NCI-H2107 treated with DMSO at 0.1 percent for 48 hours (cell line): ENCODE measurements at regions not wholly inside any gene's neighbourhood (a gene's known extent, or its start where the extent isn't known, plus 50 kb on each side); places are given as distances from the start of the nearest gene placed in this dataset.
"Not testable (repeated sequence)": the region's sequence is repeated elsewhere in the genome, so short reads cannot be mapped to it uniquely, and the experiment has no call there.

Source experiments
- DNase-seq: peaks from one replicate; lab custom pipeline; 2025; ENCODE audit not compliant: unreplicated experiment; lab: John Stamatoyannopoulos, UW

- DNase-seq: not testable (repeated sequence)
These were observed 183.0 kb downstream of the HACE1 start for GRCh38 chr6:104676679-104677078.

DNA sequence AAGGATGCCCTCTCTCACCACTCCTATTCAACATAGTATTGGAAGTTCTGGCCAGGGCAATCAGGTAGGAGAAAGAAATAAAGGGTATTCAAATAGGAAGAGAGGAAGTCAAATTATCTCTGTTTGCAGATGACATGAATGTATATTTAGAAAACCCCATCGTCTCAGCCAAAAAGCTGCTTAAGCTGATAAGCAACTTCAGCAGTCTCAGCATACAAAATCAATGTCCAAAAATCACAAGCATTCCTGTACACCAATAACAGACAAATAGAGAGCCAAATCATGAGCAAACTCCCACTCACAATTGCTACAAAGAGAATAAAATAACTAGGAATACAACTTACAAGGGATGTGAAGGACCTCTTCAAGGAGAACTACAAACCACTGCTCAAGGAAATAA, 184.6 kb downstream of the HACE1 start:
- not testable (repeated sequence) for DNase-seq

DNA sequence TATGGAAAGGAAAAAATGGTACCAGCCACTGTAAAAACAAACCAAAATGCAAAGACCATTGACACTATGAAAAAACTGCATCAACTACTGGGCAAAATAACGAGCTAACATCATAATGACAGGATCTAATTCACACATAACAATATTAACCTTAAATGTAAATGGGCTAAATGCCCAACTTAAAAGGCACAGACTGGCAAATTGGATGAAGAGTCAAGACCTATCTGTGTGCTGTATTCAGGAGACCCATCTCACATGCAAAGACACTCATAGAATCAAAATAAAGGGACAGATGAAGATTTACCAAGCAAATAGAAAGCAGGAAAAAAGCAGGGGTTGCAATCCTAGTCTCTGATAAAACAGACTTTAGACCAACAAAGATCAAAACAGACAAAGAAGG, 186.6 kb downstream of the HACE1 start:
- DNase-seq: not testable (repeated sequence)

- not testable (repeated sequence) for DNase-seq
These were observed 188.2 kb downstream of the HACE1 start for GRCh38 chr6:104671591-104671891.

GRCh38 chr6:104670834-104671590, 188.7 kb downstream of the HACE1 start:
- not testable (repeated sequence) for DNase-seq

DNA sequence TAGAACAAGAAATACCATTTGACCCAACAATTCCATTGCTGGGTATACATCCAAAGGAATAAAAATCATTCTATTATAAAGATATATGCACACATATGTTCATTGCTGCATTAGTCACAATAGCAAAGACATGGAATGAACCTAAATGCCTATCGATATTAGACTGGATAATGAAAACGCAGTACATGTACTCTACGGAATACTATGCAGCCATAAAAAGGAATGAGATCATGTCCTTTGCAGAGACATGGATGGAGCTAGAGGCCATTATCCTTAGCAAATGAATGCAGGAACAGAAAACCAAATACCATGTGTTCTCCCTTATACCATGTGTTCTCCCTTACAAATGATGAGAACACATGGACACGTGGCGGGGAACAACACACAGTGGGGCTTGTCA, 190.2 kb downstream of the HACE1 start:
- no peak for DNase-seq

GRCh38 chr6:104656235-104656634, 203.5 kb downstream of the HACE1 start:
- no peak for DNase-seq

- DNase-seq: no peak
These were observed 205.9 kb downstream of the HACE1 start for GRCh38 chr6:104653781-104654180.

- no peak for DNase-seq
These were observed 211.4 kb downstream of the HACE1 start for GRCh38 chr6:104648347-104648746.

DNA sequence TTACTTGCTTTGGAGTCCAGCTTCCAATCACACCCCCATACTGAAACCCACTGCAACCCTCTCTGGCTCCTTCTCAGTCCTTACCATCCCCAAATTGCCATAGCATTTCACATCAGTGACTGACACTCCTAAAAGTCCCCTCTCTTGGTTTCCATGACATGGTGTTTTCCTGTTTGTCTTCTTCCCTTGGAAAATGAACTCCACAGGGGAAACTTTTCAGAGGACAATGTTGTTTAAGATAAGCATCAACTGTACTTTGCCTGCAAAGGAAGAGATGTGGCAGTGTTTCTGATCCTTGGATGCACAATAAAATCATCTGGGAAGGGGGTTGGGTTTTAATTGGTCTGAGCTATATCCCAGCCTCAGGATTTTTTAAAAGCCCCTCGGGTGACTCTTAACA, 214.9 kb downstream of the HACE1 start:
- no peak for DNase-seq

DNA sequence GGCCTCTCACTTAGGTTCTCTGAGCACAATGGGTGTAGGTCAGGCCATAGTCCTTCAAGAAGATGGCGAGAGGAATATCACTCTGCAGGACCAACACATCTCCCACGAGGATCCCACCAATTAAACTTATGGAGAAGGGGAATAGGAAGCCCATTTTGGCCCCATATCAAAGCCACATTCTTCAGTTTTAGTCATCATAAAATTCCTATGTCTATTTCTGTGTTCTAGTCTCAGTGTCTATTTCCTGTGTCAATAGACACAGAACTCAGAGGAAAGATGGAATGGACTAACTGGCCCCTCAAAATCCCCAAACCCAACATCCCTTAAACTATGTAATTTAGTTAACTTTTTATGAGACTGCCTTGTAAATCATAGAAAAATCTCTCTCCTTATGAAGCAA, 216.8 kb downstream of the HACE1 start:
- DNase-seq: no peak

DNA sequence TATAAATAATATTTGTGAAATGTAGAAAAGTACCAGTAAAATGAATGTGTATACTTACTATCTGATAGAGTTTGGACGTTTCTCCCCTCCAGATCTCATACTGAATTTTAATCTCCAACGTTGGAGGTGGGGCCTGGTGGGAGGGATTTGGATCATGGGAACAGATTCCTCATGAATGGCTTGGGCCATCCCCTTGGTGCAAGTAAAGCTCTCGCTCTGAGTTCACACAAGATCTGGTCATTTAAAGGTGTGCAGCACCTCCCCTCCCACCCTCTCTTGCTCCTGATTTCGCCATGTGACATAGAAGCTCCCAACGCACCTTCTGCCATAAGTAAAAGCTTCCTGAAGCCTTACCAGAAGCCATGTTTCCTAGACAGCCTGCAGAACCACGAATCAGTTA, 219.0 kb downstream of the HACE1 start:
- DNase-seq: no peak

- DNase-seq: no peak
These were observed 219.5 kb downstream of the HACE1 start for GRCh38 chr6:104640150-104640700.

- DNase-seq: no peak
These were observed 220.1 kb downstream of the HACE1 start for GRCh38 chr6:104639668-104640067.

GRCh38 chr6:104638841-104639290, 220.9 kb downstream of the HACE1 start:
- no peak for DNase-seq

- no peak for DNase-seq
These were observed 226.6 kb downstream of the HACE1 start for GRCh38 chr6:104633125-104633524.

DNA sequence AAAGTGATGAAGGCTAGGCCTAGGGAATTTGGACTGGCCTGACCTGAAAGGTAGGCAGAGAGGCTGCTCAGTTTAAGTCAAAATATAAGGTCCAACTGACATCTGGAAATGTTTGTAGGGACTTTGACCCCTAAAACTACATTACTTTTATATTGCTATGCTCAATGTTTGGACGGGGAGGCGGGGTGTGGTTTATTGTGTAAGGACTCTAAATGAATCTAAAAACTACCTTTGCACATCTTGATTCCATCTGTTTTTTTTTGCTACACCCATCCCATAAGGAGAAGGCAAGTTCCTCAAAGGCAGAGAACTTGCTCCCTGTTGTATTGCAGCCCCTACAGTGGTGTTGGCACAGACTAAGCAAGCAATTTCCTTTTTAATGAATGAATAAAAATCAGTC, 227.1 kb downstream of the HACE1 start:
- no peak for DNase-seq

DNA sequence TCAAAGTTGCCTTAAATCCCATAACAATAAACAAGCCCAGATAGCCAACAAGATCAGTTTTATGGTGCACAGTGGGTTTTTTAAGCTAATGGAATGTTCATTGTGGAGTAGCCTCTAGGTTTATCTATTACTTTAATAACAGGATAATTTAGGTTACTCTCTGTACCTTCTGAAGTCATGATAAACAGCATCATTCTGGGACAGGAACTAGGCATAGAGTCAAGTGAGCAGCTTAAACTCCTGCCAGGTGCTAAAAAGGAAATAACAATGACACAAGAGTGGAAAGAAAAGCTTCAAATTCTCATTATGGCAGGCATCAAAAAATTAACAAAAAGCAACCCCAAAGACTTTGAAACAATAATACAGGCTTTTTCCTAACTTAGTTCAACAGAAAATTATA, 228.8 kb downstream of the HACE1 start:
- no peak for DNase-seq

DNA sequence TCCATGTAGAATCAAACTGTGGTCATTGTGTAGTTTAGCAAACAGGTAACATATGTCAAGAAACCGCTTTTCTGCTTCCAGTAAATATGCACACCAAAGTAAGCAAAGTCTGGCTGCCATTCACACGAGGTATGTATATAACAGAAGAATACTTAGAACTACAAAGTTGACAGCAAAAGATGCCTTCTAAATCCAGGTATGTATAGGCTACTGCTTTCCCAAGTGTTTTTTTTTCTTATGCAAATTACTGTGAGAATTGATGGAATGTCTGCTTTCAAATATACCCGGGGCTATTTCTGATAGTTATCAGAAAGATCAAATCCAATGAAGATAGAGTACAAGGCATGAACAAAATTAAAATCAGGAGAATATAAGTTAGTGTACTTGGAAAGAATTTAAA, 229.2 kb downstream of the HACE1 start:
- no peak for DNase-seq

DNA sequence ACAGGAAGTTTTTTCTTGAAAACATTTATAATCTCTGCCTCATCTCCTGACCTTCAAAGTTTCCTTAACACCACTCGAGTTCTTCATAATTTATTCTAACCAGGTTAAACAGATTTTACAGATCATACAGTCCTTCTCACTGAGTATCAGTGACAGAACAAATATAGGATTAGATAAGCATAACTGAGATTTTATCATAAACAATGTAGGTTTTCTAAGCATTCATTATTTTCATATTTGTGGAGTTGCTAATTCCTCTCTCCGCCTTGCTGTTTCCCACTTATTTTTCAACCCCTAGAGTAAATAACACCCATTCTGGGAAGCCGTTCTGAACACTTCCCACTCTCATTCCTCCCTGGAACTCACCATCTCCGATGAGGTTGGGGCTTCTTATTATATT, 229.9 kb downstream of the HACE1 start:
- no peak for DNase-seq

DNA sequence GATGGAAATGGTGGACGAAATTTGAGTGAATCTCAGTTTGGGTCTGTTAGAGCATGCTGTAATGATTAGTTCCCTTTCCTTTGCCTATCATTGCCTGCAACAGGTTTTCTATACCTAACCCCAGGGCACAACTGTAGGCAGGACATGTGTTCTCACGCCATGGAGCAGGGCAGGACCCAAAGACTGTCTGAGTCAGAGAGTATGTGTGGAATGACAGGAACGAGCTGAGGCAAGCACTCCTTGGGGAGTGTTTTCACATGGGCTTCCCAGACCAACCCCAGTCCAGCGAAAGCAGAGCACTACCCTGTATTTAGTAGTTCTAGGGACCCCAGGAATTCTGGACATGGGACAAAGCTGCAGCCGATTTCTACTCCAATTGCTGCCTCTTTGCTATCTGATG, 234.2 kb downstream of the HACE1 start:
- DNase-seq: no peak

GRCh38 chr6:104623052-104623690, 236.5 kb downstream of the HACE1 start:
- no peak for DNase-seq

DNA sequence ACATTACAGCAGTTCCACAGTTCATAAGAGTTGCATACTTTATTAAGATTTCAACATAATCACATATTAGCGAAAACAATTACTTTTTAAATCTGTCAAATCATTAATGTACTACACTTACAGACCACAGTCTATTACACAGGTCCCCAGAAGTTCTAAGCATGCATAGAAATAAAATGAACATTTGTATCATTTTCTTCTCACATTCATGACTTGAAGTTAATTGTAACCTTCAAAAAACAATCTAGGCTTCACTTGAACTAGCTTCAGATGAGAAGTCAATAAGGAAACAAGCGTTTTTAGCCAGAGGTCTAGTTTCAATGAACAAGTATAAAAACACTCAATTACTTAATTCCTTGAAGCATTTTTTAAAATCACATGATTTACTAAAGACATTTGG, 238.3 kb downstream of the HACE1 start:
- DNase-seq: no peak
